Inferior parietal cortex (tissue), 1 donor: ENCODE measurements at regions not wholly inside any gene's neighbourhood (a gene's known extent, or its start where the extent isn't known, plus 50 kb on each side); places are given as distances from the start of the nearest gene placed in this dataset.
A peak's percentile ranks its signal among the peaks of the same experiment; 100 is the strongest.
"Not testable (repeated sequence)": the region's sequence is repeated elsewhere in the genome, so short reads cannot be mapped to it uniquely, and the experiment has no call there.

Source experiments
- DNase-seq: peaks from one replicate; pipeline ENCODE4 v3.0.0-alpha.2; 2016; ENCODE audit errors: extremely low spot score

DNA sequence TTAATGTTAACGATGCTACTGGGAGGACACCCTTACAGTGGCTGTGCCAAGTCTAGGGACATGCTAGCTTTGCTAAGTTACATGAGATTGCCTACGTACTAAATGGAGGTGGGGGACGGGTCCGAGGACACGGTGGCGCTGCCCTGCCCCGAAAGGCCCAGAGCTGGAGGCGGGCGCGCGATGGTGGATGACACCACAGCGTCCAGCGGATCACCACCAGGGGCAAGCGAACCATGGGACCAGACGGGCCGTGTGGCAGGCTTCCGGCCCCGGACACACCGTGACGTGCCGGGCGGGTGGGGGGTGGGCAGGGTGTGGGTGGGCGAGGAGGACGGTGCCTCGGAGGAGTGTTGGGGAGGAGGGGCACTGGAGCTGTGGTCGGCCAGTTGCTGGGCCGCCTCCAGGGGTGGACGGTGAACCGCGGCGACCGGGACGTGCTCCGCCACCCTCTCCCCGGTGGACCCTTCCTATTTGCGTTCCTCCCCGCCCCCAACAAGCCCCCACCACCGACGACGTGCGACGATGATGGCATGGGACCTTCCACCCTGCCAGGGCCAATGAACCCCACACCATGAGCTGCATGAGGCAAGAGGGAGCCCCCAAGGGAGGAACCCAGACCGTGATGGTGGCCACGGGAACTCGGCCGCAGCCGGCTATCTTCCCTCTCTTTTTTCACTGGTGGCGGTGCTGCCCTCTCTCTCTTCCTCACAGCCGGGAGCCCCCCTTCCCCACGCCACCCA lies 773.3 kb upstream of the DEFB115 start:
- no peak for DNase-seq

GRCh38 chr20:30484749-30485070 lies 772.8 kb upstream of the DEFB115 start:
- DNase-seq: no peak

DNA sequence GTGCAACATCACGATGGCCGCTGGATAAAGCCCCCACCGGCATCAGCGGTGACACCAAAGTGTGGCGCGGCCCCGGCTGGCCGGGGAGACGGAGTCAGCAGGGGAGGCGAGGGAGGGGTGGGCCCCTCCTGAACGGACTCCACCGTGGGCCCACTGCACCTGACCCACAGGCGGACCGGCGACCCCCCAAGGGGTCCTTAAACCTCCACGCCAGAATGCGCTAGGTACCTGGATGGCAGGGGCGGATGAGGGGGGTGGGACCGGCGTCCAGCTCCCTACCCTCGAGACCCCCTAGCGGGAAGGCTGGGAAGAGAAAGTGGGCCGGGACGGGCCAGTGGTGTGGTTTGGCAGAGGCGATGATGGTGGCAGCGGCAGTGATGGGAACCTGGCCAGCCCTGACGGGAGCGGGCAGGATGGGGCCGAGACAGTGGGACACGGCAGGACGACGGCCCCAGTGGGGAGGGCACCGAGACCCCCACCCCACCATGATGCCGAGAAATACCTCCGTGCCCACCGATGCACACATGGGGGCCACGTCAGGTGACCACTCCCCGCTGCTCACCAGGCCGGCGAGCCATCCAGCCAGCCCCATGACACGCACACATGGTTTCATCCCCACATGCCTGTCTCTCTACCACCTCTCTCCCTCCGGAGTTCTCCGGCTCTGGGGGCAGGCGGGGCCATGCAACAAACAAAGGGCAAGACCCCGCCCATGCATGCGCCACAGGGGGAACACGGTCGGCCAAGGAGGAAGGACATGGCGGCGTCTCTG lies 771.9 kb upstream of the DEFB115 start:
- no peak for DNase-seq

- DNase-seq: no peak
Measured at GRCh38 chr20:30486103-30486478, 771.4 kb upstream of the DEFB115 start.

DNA sequence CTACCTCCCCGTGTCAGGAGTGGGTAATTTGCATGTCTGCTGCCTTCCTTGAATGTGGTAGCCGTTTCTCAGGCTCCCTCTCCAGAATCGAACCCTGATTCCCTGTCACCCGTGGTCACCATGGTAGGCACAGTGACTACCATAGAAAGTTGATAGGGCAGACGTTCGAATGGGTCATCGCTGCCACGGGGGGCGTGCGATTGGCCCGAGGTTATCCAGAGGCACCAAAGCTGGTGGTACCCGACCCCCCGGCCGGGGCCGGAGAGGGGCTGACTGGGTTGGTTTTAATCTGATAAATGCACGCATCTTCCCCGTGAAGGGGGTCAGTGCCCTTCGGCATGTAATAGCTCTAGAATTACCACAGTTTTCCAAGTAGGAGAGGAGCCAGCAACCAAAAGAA lies 770.0 kb upstream of the DEFB115 start:
- DNase-seq: not testable (repeated sequence)

- no peak for DNase-seq
Measured at GRCh38 chr20:30487947-30488926, 769.2 kb upstream of the DEFB115 start.

GRCh38 chr20:30488941-30489613 lies 768.4 kb upstream of the DEFB115 start:
- no peak for DNase-seq

DNA sequence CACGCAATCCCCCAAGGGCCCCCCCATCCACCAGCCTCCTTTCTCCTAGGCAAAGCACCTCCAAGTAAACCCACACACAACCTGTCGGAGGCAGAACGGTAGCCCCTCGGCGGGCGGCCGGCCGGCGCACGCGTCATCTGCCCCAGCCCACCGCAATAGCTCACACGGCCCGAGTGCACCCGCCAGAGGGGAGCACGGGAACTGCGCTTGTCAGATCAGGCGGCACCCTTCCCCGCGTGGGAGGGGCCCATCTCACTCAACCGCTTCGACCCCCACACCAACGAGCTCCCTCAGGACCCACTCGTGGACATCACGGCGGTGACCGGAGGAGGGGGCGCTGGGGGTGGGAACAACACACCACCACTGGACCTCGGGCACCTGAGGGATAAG lies 767.9 kb upstream of the DEFB115 start:
- no peak for DNase-seq

DNA sequence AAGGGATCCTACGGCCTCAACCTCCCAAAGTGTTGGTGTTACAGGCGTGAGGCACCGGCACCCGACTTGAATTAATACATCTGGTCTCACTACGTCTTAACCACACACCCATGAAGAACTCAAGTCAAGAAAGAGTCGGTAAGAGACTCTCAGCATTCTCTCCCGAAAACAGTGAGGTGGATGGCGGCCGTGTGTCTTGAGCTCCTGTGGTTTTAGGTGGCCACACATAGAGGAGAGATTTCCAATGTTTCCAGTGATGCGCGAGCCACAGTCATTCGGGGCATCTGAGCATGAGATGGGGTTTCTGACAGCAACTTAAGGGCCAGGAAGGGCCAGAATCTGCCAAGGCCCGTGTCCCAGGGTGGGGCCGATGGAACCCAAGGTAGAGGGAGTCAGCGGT lies 766.4 kb upstream of the DEFB115 start:
- no peak for DNase-seq

DNA sequence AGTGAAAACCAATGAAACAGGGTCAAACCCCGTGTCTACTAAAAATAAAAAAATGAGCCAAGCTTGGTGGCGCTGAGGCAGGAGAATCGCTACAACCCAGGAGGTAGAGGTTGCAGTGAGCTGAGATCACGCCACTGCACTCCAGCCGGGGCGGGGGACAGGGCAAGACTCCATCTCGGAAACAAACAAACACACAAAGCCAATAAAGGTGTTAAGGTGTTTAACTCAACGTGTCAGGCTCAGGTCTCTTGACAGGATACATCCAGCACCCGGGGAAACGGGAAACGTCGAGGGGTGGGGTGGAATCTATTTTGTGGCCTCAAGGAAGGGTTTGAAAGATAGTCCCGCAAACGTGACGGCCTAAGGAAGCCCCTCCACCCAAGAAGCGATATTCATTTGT lies 760.8 kb upstream of the DEFB115 start:
- DNase-seq: not testable (repeated sequence)

- not testable (repeated sequence) for DNase-seq
Measured at GRCh38 chr20:30497191-30497590, 760.3 kb upstream of the DEFB115 start.

GRCh38 chr20:30499123-30499522 lies 758.3 kb upstream of the DEFB115 start:
- no peak for DNase-seq

DNA sequence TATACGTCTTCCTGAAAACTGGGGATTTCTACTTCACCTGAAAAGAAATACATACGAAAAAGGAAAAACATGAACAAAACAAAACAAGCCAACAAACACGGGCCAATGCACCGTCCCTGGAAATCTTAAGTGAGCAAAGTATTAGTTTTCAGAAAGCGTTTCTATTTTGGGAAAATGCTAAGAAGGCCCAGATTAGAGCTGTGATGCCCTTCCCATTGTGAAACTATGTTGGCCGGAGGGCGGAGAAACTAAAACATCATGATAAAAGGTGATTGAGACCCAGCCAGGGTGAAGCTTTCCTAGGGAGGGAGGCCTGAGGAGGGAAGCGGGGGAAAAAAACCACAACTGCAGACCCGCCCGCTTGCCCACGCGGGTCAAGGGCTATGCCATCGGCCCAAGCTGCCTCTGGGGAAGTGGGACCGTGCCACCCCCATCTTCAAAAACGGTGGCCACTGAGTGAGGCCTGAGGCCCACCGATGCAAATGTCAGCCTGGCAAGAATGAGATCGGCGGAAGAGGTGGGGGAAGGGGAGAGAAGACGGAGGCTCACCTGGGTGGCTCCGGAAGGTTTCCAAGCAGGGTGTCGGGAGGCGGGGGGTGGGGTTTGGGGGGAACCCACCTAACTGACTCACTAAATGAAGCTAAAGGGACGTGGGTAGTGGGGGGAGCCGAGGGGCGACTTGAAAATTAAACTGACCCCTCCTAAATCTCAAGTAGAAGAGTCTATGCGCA lies 757.6 kb upstream of the DEFB115 start:
- DNase-seq: not testable (repeated sequence)

GRCh38 chr20:30500447-30500820 lies 757.0 kb upstream of the DEFB115 start:
- DNase-seq: peak; percentile 1

DNA sequence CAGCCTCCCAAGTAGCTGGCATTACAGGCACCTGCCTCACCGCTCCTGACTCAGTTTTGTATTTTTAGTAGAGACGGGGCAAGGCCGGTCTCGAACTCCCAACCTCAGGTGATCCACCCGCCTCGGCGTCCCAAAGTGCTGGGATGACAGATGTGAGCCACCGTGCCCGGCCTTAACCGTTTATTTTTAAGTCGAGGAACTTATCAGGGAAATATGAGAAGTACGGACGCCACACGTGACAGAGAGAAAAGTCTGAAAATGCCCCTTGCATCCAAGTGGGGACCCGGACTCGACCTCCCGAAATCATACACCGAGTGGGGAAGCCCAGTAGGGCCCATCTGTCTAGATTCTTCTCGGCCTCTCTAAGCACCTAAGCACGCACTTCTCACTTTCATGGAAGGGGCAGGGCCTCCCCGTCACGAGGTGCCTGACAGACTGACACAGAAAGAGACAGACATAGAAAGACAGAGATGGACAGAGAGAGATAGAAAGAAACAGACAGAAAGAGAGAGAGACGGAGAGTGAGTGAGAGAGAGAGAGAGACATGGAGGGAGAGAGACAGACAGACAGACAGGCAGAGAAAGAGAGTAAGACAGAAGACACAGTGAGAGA lies 756.5 kb upstream of the DEFB115 start:
- DNase-seq: no peak

GRCh38 chr20:30502670-30503069 lies 754.8 kb upstream of the DEFB115 start:
- DNase-seq: no peak

DNA sequence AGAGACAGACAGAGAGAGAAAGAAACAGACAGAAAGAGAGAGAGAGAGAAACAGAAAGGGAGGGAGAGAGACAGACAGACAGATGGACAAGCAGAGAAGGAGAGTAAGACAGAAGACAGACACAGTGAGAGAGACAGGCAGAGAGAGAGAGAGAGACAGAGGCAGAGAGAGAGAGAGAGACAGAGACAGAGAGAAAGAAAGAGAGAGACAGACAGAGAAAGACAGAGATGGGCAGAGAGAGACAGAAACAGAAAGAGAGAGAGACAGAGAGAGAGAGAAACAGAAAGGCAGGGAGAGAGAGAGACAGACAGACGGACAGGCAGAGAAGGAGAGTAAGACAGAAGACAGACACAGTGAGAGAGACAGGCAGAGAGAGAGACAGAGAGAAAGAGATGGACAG lies 754.3 kb upstream of the DEFB115 start:
- not testable (repeated sequence) for DNase-seq

DNA sequence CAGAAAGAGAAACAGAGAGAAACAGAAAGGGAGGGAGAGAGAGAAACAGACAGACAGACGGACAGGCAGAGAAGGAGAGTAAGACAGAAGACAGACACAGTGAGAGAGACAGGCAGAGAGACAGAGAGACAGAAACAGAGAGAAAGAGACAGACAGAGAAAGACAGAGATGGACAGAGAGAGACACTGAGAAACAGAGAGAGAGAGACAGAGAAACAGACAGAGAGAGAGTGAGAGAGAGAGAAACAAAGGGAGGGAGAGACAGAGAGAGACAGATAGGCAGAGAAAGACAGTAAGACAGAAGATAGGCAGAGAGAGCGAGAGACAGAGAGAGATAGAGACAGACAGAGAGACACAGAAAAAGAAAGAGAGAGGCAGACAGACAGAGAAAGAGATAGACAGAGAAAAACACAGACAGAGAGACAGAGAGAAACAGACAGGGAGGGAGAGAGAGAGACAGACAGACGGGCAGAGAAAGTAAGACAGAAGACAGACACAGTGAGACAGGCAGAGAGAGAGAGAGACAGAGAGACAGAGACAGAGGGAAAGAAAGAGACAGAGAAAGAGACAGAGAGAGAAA lies 753.4 kb upstream of the DEFB115 start:
- no peak for DNase-seq

GRCh38 chr20:30505566-30505965 lies 751.9 kb upstream of the DEFB115 start:
- DNase-seq: no peak

GRCh38 chr20:30506100-30506499 lies 751.4 kb upstream of the DEFB115 start:
- no peak for DNase-seq
